ENCODE measurements at regions not wholly inside any gene's neighbourhood (a gene's known extent, or its start where the extent isn't known, plus 50 kb on each side); places are given as distances from the start of the nearest gene placed in this dataset.

DNA sequence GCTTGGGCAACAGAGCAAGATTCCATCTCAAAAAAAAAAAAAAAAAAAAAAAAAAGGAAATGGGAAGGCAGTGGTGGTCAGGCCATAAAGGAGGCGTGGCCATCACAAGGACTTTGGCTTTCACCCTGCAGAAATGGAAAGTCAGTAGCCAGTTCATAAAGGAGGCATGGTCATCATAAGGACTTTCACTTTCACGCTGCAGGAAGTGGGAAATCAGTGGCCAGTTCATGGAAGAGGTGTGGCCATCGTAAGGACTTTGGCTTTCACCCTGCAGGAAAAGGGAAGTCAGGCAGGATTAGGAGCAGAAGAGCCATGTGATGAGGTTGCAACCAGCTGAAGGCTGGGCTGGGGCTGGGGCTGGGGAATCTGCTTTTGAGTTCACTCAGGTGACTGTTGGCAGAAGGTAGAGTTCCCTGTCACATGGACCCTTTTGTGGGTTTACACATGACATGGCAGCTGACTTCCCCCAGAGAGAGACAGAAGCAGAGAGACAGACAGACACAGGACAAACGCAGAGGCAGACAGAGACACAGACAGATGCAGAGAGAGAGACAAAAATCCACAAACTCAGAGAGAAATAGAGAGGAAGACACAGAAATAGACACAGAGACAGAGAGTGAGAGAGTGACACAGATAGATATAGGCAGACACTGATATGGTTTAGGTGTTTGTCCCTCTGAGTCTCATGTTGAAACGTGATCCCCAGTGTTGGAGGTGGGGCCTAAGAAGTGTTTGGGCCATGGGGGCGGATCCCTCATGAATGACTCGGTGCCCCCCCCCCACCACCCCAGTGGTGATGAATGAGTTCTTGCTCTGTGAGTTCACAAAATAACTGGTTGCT lies 263.9 kb upstream of the KAZN start:
- DNase-seq: no peak
- Histone ChIP-seq H3K27me3 (no peaks in the 10 kb centered on the region), H3K4me3 (no peak overlapping the region), H3K4me1 (no peaks in the 10 kb centered on the region), H3K9me3 (peaks cover 0 to 24% (median 6%) of the 10 kb centered on the region in 11 donors), H3K27ac (no peak overlapping the region), H3K36me3 (no peaks in the 10 kb centered on the region)
- TF ChIP-seq, protein P1, sequence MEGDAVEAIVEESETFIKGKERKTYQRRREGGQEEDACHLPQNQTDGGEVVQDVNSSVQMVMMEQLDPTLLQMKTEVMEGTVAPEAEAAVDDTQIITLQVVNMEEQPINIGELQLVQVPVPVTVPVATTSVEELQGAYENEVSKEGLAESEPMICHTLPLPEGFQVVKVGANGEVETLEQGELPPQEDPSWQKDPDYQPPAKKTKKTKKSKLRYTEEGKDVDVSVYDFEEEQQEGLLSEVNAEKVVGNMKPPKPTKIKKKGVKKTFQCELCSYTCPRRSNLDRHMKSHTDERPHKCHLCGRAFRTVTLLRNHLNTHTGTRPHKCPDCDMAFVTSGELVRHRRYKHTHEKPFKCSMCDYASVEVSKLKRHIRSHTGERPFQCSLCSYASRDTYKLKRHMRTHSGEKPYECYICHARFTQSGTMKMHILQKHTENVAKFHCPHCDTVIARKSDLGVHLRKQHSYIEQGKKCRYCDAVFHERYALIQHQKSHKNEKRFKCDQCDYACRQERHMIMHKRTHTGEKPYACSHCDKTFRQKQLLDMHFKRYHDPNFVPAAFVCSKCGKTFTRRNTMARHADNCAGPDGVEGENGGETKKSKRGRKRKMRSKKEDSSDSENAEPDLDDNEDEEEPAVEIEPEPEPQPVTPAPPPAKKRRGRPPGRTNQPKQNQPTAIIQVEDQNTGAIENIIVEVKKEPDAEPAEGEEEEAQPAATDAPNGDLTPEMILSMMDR (IDR thresholded peaks at IDR 0.05): no peak
- ATAC-seq: no peak
- intact Hi-C loops (cut with DNase I): no loop called here
- 58 to 66% methylated on average over 7 of the region's 7 CpGs for WGBS, 2 donors

DNA sequence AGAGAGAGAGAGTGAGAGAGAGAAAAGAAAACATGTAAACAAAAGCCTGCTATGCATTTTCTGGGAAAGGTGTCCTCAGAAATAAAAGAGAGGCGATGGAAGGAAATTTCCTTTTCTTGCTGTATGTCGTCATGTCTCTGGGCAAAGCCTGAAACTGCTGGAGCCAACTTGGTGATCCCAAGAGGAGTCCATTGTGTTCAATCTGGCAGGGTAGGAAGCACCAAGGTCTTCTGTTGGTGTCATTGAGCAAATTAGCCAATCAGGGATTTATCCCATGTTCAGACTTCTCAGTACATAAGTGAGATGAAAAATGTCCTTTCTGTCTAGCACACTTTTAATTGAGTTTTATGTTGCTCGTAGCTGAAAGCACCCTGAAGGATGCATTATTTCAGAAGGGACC lies 260.0 kb upstream of the KAZN start:
- 61 to 65% methylated on average over 3 of the region's 3 CpGs for WGBS, 2 donors
- H3K36me3 ChIP-seq: no peaks in the 10 kb centered on the region
- H3K27ac ChIP-seq: peak overlapping the region in 1 of 10 donors; percentile 31
- ATAC-seq: peak in 1 of 8 donors; percentile 75
- TF ChIP-seq, protein P1 (IDR thresholded peaks at IDR 0.05): no peak
- H3K27me3 ChIP-seq: peaks cover 0 to 22% (median 5%) of the 10 kb centered on the region in 7 donors
- no peak for DNase-seq
- intact Hi-C loops (cut with DNase I): no loop called here
- H3K4me3 ChIP-seq: no peak overlapping the region
- no peaks in the 10 kb centered on the region for H3K4me1 ChIP-seq
- peaks cover 0 to 7% (median 0%) of the 10 kb centered on the region in 11 donors for H3K9me3 ChIP-seq

- Histone ChIP-seq H3K36me3 (no peaks in the 10 kb centered on the region), H3K27ac (peak overlapping the region in 1 of 10 donors; percentile 31), H3K4me3 (no peak overlapping the region), H3K27me3 (peaks cover 0 to 27% (median 5%) of the 10 kb centered on the region in 7 donors), H3K9me3 (peaks cover 0 to 7% (median 0%) of the 10 kb centered on the region in 11 donors), H3K4me1 (no peaks in the 10 kb centered on the region)
- WGBS, 2 donors: 50 to 53% methylated on average over 5 of the region's 5 CpGs
- TF ChIP-seq, protein P1 (IDR thresholded peaks at IDR 0.05): no peak
- intact Hi-C loops (cut with DNase I): no loop called here
- ATAC-seq (no peak), DNase-seq (no peak)
These were observed 259.2 kb upstream of the KAZN start for GRCh38 chr1:14339288-14339687.

DNA sequence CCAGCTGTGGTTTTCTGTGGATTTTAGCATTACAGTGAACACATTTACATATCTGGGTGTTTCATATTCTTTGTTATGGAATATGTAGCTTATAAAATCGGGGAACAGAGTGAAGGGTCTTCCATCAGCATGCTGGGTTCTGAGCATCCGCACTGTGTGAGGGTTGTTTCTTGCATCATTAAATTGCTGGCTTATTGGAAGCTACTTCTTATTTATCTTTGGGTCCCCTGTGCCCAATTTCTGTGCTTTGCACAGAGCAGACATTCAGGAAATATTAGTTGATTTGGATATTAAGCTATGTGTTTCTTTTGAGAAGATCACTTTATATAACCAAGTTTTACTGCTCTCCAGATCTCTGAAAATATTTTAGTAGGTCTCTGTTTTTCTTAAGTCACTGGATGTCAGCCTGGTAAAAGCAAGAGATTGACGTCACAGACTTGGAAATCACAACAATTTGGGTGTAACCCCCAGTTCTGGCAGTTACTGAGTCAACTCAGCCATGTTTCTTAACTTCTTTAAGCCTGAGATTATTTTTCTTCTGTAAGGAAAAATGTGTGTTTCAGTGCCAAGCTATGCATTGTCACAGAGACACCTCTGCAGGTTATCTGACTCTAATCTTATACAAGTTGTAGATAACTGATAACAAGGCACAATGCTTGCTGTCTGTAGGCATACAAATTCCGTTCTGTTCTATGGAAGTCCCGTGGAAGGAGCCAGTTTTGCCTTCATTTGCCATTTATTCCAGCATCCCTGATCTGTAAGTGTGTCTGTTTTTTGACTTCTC lies 258.3 kb upstream of the KAZN start:
- Histone ChIP-seq H3K36me3 (no peaks in the 10 kb centered on the region), H3K4me3 (no peak overlapping the region), H3K27ac (peak overlapping the region in 1 of 10 donors; percentile 8), H3K27me3 (peaks cover 0 to 34% (median 5%) of the 10 kb centered on the region in 7 donors), H3K4me1 (no peaks in the 10 kb centered on the region), H3K9me3 (peaks cover 0 to 7% (median 0%) of the 10 kb centered on the region in 11 donors)
- 37 to 42% methylated on average over 5 of the region's 5 CpGs for WGBS, 2 donors
- ATAC-seq (peak in 3 of 8 donors; percentile 30 to 74 (median 42)), DNase-seq (no peak)
- intact Hi-C loops (cut with DNase I): no loop called here
- TF ChIP-seq, protein P1 (IDR thresholded peaks at IDR 0.05): no peak

Measured in heart right ventricle (tissue), 16 donors.